ENCODE measurements at regions not wholly inside any gene's neighbourhood (a gene's known extent, or its start where the extent isn't known, plus 50 kb on each side); places are given as distances from the start of the nearest gene placed in this dataset.
A peak's percentile ranks its signal among the peaks of the same experiment; 100 is the strongest.

DNA sequence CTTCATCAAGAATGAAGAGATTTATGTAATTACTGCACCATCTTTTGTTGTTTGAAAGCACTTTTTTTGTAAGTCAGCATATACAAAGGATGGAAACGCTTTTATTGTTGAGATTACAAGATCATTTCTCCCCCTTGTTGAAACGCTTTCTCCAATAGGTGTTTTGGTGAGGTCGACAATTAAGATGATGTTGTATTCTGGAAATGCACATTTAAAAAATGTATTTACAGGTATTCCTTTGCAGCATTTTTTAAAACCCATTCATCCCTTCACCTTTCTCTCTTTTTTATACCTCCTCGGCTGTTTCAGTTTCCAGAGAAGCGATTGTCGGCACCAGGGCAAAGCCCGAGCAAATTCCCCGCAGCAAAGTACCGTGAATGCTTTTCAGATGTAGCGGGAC lies 499.9 kb downstream of the VRK1 start:
- DNase-seq (ENCODE audit: low read depth in 2 of 2), result no peak

- DNase-seq (ENCODE audit: low read depth in 2 of 2), result no peak
Measured at GRCh38 chr14:97298331-97298730, 501.1 kb downstream of the VRK1 start.

DNA sequence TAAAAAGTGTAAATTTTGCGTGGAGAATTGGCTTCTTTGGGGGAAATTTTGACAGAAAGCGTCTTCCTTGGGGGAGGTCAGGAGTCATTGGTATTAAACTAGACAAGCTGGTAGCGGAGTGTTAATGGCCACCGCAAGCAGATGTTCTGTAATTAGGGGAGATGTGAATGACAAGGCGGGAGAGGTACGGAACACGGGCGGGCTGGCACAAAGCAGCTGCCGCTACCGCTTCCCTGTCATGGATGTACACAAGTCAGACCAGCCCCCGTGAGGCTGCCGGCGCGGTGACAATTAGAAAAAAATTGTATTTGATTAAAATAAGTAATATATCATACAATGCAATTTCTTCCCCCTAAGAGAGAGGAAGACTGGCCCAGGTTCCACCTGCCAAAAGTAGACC lies 501.6 kb downstream of the VRK1 start:
- no peak for DNase-seq (ENCODE audit: low read depth in 2 of 2)

DNA sequence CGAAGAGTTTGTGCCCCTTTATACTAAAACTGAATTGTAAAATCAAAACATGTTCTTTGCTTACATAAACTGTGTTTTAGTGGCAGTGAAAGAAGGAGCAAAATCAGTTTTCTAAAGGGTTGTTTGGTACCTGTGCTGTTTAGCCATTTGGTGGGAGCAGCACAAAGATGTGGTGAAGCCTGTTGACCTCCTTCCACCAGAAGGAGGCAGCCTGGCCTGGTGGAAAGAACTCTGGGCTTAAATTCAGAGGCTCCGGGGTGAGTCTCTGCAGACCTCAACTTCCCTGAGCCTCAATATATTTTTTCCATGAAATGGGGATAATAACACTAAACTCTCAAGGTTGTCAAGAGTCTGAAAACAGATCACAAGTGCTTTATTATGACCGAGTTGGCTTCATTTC lies 502.5 kb downstream of the VRK1 start:
- peak in 1 of 2 donors; percentile 1 for DNase-seq (ENCODE audit: low read depth in 2 of 2)

DNA sequence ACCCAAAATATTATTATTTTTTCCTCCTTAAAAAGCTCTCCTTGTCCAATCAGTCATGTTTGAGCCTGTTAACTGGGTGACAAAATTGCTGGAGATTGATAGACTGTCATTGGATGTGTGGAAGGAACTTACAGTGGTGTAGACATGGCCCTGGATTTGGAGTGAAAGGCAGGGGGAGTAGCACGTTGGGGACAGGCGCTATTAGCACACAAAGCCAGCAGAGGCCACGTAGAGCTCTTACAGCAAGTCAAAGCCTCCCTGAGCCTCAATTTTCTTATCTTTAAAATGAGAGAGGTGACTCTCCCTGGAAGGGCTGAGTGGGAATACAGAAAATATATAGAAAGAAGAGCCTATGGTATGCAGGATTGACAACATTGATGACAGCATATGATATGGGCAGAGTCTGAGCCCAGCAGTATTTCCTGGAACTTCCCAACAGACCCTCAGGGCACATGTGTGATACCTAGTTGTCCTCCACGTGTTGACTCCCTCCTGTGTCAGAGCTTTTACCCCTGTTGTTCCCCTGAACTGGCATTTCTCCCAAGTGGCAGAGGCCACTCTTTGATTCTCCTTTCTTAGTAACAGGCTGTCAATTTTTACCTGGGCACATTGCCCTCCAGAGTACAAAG lies 504.9 kb downstream of the VRK1 start:
- no peak for DNase-seq (ENCODE audit: low read depth in 2 of 2)

- DNase-seq (ENCODE audit: low read depth in 2 of 2), result no peak
Measured at GRCh38 chr14:97306133-97306759, 509.1 kb downstream of the VRK1 start.

DNA sequence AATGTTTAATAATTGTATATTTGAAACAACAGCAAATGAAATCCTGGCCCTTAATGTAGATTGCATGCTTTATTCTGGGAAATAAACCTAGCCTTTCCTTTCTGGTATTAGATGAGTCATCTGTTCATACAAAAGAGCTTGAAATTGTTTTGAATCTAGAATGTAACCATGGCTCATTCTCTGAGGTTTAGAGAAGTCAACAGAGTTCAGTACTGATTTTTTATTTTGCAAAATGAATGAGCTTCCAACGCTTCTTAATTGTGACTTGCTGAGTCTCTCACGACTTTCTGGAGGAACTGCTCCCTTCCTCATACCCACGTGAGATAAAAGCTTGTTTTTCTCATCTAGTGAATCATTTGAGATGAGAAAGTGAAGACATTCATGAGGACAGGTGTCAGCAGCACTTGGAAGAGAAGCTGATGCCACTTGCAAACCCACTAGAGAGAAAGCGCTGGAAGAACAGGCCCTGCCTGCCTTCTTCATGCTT lies 509.6 kb downstream of the VRK1 start:
- no peak for DNase-seq (ENCODE audit: low read depth in 2 of 2)

- no peak for DNase-seq (ENCODE audit: low read depth in 2 of 2)
Measured at GRCh38 chr14:97311411-97311810, 514.2 kb downstream of the VRK1 start.

GRCh38 chr14:97312910-97313309 lies 515.7 kb downstream of the VRK1 start:
- DNase-seq (ENCODE audit: low read depth in 2 of 2), result no peak

DNA sequence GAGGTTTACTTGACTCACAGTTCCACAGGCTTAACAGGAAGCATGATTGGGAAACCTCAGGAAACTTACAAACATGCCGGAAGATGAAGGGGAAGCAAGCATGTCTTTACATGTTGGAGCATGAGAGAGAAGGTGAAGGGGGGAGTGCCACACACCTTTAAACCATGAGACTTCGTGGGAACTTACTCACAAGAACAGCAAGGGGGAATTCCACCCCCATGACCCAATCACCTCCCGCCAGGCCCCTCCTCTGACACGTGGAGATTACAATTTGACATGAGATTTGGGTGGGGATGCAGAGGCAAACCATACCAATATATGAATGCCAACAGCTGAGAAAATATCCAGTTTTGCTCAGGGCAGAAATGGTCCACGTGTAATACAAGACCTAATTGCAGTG lies 518.6 kb downstream of the VRK1 start:
- DNase-seq (ENCODE audit: low read depth in 2 of 2), result no peak

DNA sequence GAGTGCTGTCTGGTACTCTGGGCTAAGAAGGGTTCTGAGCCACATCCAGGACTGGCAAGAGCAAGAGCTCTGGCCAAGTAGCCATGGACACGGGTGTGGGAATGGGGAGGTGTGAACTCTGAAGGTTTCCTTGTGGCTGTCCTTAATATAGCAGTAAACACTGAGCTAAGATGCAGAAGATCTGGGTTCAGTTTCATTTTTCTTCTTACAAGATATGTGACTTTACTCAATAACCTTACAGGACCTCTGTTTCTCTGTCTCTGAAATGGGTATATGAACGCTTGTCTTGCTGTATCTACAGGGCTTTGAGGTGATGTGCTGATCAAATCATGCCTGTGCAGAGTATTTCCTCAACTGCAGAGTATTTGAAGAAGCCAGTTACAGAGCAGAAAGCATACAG lies 521.2 kb downstream of the VRK1 start:
- DNase-seq (ENCODE audit: low read depth in 2 of 2), result no peak

DNA sequence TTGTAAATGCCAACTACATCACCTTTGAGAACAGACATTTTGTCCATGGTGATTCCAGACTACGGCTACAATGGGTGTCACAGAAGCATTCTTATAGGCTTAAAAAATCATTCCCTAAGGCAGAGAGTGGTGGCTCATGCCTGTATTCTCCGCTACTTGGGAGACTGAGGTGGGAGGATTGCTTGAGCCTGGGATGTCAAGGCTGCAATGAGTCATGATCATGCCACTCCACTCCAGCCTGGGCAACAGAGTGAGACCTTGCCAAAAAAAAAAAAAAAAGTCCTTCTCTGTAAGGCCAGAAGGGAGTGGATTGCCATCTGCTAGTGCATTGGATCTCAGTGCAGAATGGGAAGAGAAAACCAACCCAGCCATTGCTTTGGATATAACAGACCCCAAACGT lies 522.5 kb downstream of the VRK1 start:
- no peak for DNase-seq (ENCODE audit: low read depth in 2 of 2)

DNA sequence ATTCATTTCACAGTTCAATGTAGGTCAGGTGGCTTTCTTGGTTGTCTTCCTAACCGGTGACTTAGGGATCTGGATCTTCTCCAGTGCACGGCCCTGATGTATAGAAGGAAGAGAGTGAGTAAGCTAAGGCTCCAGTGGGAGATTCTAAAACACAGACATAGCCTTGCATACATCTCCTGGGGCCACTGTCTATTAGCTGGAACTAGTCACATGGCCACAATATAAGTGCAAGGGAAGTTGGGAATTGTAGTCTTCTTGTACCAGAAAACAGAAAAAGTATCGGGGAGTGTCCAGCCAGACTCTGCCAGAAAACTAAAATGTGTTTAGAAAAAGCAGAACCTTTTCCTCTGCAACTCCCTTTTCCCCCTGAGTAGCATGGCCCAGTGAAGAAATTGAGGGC lies 531.6 kb downstream of the VRK1 start:
- no peak for DNase-seq (ENCODE audit: low read depth in 2 of 2)

- no peak for DNase-seq (ENCODE audit: low read depth in 2 of 2)
Measured at GRCh38 chr14:97329701-97330100, 532.5 kb downstream of the VRK1 start.

GRCh38 chr14:97331058-97331457 lies 533.9 kb downstream of the VRK1 start:
- no peak for DNase-seq (ENCODE audit: low read depth in 2 of 2)

DNA sequence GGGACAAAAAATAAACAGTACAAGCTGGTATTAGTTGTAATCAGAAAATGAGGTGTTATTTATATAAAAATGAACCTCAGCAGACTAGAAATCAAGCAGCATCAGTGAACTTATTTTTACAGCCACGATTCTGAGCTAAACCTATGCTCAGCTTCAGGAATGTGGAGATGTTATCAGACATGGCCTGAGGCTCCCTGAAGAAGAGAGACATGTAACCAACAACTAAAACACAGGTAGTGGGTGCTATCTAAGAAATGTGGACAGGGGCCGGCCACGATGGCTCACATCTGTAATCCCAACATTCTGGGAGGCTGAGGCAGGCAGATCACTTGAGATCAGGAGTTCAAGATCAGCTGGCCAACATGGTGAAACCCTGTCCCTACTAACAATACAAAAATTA lies 534.3 kb downstream of the VRK1 start:
- DNase-seq (ENCODE audit: low read depth in 2 of 2), result no peak

- no peak for DNase-seq (ENCODE audit: low read depth in 2 of 2)
Measured at GRCh38 chr14:97336179-97336578, 539.0 kb downstream of the VRK1 start.

DNA sequence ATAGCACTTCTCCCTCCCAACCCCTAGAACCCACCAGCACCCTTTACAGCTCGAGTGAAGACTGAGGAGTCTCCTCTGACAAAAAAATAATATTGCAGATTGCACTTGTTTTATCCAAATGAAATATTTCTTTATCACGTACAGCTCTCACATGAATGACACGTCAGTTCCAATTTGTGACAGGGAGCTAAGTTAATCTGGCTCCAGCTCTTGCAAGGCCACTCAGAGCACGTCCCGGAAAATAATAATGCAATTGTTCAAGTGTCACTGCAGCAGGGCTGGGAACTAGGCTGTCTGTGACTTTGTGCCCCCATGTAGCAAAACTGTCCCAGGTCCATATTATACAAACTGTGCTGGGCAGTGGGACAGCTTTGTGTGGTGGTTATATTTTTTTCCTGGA lies 539.6 kb downstream of the VRK1 start:
- DNase-seq (ENCODE audit: low read depth in 2 of 2), result no peak

- no peak for DNase-seq (ENCODE audit: low read depth in 2 of 2)
Measured at GRCh38 chr14:97337267-97337666, 540.1 kb downstream of the VRK1 start.

GRCh38 chr14:97337670-97338069 lies 540.5 kb downstream of the VRK1 start:
- no peak for DNase-seq (ENCODE audit: low read depth in 2 of 2)

- no peak for DNase-seq (ENCODE audit: low read depth in 2 of 2)
Measured at GRCh38 chr14:97344666-97345065, 547.5 kb downstream of the VRK1 start.

DNA sequence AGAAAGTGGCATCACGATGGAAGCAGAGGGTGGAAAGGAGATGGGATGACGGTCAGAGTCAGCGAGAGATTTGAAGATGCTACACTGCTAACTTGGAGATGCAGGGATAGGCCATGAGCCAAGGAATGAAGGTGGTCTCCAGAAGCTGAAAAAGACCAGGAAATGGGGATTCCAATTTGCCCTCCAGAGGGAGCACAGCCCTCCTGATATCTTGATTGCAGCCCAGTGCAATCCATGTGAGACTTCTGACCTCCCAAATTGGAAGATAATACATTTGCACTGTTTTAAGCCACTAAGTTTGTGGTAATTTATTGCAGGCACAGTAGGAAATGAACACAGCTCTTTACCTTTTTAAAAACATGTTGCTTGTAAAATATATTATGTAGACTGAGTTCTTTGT lies 549.5 kb downstream of the VRK1 start:
- no peak for DNase-seq (ENCODE audit: low read depth in 2 of 2)

- DNase-seq (ENCODE audit: low read depth in 2 of 2), result no peak
Measured at GRCh38 chr14:97349463-97349862, 552.3 kb downstream of the VRK1 start.

DNA sequence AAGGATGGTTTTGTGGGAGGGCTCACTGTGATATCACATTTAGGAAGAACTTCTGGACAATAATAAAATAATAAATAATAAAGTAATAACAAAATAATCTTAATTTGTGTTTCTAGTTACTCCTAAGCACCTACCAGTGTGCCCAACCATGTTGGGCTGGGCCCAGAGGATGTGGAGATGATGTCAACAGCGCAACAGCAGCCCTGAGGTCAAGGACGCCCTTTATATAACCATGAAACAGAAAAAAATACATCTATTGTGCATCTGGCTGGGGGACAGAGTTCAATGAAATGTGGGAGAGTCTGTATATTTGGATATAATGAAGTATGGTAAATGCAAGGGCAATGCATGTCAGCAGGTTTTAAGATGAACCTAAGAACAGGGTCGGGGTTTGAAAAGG lies 552.8 kb downstream of the VRK1 start:
- no peak for DNase-seq (ENCODE audit: low read depth in 2 of 2)

Measured in stimulated activated CD8-positive, alpha-beta memory T cell treated with anti-CD3 and anti-CD28 coated beads, Interleukin-2, amount 100 ng/mL, for 1 hour (primary cell).